Body of pancreas (tissue), 4 donors: ENCODE measurements at regions not wholly inside any gene's neighbourhood (a gene's known extent, or its start where the extent isn't known, plus 50 kb on each side); places are given as distances from the start of the nearest gene placed in this dataset.

Experiments
- CTCF ChIP-seq, 7 experiments: fragments of 450-650 bp in 4 of 7; fragments of 200-600 bp in 3 of 7; sonication (generic) in 3 of 7; IDR thresholded peaks; one replicate each; pipeline ENCODE4 v1.5.1; 2016 to 2019; ENCODE audit warnings: antibody characterized with exemption in 7 of 7
- POLR2A ChIP-seq, 3 donors: fragments of 450-650 bp; IDR thresholded peaks; one replicate each; pipeline ENCODE4 v1.6.1; 2016; ENCODE audit warnings: antibody characterized with exemption in 3 of 3, mild to moderate bottlenecking in 2 of 3

GRCh38 chr5:104551628-104552027 lies 989.0 kb upstream of the NUDT12 start:
- TF ChIP-seq CTCF (IDR thresholded peaks at IDR 0.05): no peak
- no peak for TF ChIP-seq POLR2A (IDR thresholded peaks at IDR 0.05)
